ENCODE measurements at regions not wholly inside any gene's neighbourhood (a gene's known extent, or its start where the extent isn't known, plus 50 kb on each side); places are given as distances from the start of the nearest gene placed in this dataset.
"Not testable (repeated sequence)": the region's sequence is repeated elsewhere in the genome, so short reads cannot be mapped to it uniquely, and the experiment has no call there.

DNA sequence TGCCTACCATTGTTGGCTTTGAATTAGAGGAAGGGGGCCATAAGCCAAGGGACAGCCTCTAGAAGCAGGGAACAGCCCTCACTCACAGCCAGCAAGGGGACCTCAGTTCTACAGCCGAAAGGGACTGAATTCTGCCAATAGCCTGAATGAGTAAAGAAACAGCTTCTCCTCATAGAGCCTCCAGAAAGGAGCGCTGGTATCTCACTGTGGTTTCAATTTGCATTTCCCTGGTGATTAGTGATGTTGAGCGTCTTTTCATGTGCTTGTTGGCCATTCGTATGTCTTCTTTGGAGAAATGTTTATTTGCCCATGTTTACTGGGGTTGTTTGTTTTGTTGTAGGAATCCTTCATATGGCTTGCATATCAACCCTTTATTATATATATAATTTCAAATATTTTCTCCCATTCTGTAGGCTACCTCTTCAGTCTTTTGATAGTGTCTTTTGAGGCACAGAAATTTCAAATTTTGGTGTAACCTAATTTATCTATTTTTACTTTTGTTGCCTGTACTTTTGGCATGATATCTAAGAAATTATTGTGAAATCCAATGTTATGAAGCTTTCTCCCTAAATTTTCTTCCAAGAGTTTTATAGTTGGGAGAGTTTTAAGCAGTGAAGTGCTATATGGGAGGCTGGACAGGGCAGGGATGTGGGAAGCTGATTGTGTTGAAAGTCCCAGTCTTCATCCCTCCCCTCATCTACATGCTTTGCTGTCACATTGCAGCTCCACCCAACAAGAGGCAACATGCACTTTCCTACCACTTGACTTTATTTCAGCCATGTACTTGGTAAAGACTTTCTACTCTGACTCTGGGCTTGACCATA is 57.1 kb upstream of the GPCPD1 start:
- Histone ChIP-seq H3K27ac (no peak overlapping the region), H3K4me1 (ENCODE audit: low read depth) (no peaks in the 10 kb centered on the region), H3K36me3 (no peaks in the 10 kb centered on the region), H3K27me3 (no peaks in the 10 kb centered on the region), H3K4me3 (no peak overlapping the region), H3K9me3 (ENCODE audit: low read depth) (no peaks in the 10 kb centered on the region)
- no peak for TF ChIP-seq CTCF (IDR thresholded peaks at IDR 0.05; ENCODE audit: low read depth, low read length)
- no peak for DNase-seq (ENCODE audit: low read depth in 1 of 2, low spot score in 1 of 2)

DNA sequence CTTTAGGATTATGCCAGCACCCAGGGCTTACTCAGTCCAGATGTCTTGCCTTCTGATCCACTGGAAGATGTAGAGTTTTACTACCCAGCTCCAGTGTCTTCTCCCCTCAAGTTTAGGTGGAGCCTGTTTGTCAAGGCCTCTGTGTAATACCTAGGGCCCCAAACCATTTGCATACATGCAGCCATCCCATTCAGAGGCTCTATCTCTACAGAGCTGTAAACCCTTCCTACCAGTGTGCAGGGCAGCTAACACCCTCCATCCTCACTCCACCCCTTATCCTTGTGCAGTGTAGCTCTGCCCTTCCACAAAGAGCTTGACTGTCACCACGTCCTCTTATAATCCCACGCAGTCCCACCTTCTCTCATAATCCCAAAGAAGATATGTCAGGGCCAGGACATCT is 54.6 kb upstream of the GPCPD1 start:
- Histone ChIP-seq H3K27ac (no peak overlapping the region), H3K4me3 (no peak overlapping the region), H3K9me3 (ENCODE audit: low read depth) (no peaks in the 10 kb centered on the region), H3K36me3 (no peaks in the 10 kb centered on the region), H3K4me1 (ENCODE audit: low read depth) (peaks cover 1% of the 10 kb centered on the region), H3K27me3 (no peaks in the 10 kb centered on the region)
- no peak for TF ChIP-seq CTCF (IDR thresholded peaks at IDR 0.05; ENCODE audit: low read depth, low read length)
- DNase-seq (ENCODE audit: low read depth in 1 of 2, low spot score in 1 of 2), result no peak

- no peaks in the 10 kb centered on the region for H3K9me3 ChIP-seq (ENCODE audit: low read depth)
- H3K4me1 ChIP-seq (ENCODE audit: low read depth), result peaks cover 17% of the 10 kb centered on the region
- no peak overlapping the region for H3K27ac ChIP-seq
- no peak for TF ChIP-seq CTCF (IDR thresholded peaks at IDR 0.05; ENCODE audit: low read depth, low read length)
- DNase-seq (ENCODE audit: low read depth in 1 of 2, low spot score in 1 of 2), result no peak
- no peak overlapping the region for H3K4me3 ChIP-seq
- no peaks in the 10 kb centered on the region for H3K36me3 ChIP-seq
- H3K27me3 ChIP-seq, result no peaks in the 10 kb centered on the region
These were observed 52.6 kb upstream of the GPCPD1 start for GRCh38 chr20:5663396-5663795.

DNA sequence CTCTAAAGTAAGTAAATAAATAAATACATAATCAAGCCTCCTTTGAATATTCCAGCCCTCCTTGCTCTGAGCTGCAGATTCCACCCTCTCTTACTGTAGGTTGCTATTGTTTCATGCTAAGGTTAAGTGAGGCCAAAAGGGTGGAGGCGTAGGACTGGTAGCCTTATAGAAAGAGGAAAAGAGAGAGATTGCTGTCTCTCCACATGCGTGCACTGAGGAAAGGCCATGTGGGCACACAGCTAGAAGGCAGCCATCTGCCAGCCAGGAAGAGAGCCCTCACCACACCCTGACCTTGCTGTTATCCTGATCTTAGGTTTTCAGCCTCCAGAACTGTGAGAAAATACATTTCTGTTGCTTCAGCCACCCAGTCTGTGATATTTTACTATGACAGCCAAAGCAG is 52.0 kb upstream of the GPCPD1 start:
- Histone ChIP-seq H3K4me3 (no peak overlapping the region), H3K36me3 (no peaks in the 10 kb centered on the region), H3K4me1 (ENCODE audit: low read depth) (peaks cover 18% of the 10 kb centered on the region), H3K9me3 (ENCODE audit: low read depth) (no peaks in the 10 kb centered on the region), H3K27me3 (no peaks in the 10 kb centered on the region), H3K27ac (no peak overlapping the region)
- DNase-seq (ENCODE audit: low read depth in 1 of 2, low spot score in 1 of 2), result no peak
- no peak for TF ChIP-seq CTCF (IDR thresholded peaks at IDR 0.05; ENCODE audit: low read depth, low read length)

DNA sequence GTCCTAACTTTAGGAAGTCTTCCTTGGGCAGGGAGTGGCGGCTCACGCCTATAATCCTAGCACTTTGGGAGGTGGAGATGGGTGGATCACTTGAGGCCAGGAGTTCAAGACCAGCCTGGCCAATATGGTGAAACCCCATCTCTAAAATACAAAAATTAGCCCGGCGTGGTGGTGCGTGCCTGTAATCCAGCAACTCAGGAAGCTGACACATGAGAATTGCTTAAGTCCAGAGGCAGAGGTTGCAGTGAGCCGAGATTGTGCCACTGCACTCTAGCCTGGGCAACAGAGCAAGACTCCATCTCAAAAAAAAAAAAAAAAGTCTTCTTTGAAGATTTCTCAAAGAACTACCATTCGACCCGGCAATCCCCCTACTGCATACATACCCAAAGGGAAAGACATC is 50.0 kb upstream of the GPCPD1 start:
- not testable (repeated sequence) for H3K27me3 ChIP-seq; H3K36me3 ChIP-seq; H3K4me3 ChIP-seq; H3K27ac ChIP-seq; H3K9me3 ChIP-seq (ENCODE audit: low read depth); DNase-seq (ENCODE audit: low read depth in 1 of 2, low spot score in 1 of 2)
- H3K4me1 ChIP-seq (ENCODE audit: low read depth), result peaks cover 22% of the 10 kb centered on the region
